ENCODE measurements at regions not wholly inside any gene's neighbourhood (a gene's known extent, or its start where the extent isn't known, plus 50 kb on each side); places are given as distances from the start of the nearest gene placed in this dataset.

DNA sequence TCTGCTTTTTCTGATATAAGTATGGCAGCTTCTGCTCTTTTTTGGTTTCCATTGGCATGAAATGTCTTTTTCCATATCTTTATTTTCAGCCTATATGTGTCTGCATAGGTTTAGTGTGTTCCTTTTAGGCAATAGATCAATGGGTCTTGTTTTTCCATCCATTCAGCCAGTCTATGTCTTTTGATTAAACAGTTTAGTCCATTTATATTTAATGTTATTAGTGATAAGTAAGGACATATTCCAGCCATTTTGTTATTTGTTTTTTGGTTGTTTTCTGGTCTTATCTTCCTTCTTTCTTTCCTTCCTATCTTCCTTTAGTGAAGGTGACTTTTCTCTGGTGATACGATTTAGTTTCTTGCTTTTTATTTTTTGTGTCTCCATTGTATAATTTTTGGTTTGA is 101.3 kb upstream of the LRRC3B start (continued):
- TF ChIP-seq, protein P1, sequence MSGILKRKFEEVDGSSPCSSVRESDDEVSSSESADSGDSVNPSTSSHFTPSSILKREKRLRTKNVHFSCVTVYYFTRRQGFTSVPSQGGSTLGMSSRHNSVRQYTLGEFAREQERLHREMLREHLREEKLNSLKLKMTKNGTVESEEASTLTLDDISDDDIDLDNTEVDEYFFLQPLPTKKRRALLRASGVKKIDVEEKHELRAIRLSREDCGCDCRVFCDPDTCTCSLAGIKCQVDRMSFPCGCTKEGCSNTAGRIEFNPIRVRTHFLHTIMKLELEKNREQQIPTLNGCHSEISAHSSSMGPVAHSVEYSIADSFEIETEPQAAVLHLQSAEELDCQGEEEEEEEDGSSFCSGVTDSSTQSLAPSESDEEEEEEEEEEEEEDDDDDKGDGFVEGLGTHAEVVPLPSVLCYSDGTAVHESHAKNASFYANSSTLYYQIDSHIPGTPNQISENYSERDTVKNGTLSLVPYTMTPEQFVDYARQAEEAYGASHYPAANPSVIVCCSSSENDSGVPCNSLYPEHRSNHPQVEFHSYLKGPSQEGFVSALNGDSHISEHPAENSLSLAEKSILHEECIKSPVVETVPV (CRISPR knock-in tag; IDR thresholded peaks at IDR 0.05) = no peak
- TF ChIP-seq ZFP3 (CRISPR knock-in tag; IDR thresholded peaks at IDR 0.05) = no peak

DNA sequence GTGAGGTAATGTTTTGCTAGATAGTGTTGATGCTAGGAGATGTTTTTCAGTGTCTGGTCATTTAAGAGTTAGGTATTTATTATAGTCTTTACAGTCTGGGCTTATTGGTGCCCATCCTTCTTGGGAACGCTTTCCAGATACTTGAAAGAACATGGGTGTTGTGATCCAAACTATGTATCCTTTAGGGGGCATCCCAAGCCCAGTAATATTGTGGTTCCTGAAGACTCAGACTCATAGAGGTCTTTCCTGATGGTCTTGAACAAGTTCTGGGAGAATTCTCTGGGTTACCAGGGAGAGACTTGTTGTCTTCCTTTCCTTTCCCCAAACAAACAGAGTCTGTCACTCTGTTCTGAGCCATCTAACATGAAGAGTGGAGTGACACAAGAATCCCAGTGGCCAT is 99.7 kb upstream of the LRRC3B start:
- TF ChIP-seq ISL1 (CRISPR knock-in tag; IDR thresholded peaks at IDR 0.05) (no peak), ZC3H10 (CRISPR knock-in tag; IDR thresholded peaks at IDR 0.05) (no peak), ZNF70 (CRISPR knock-in tag; IDR thresholded peaks at IDR 0.05) (no peak), OSR1 (CRISPR knock-in tag; IDR thresholded peaks at IDR 0.05) (no peak), ZNF565 (CRISPR knock-in tag; conservative IDR thresholded peaks at IDR 0.05; ENCODE audit: low read depth) (no peak), TCF4 (CRISPR knock-in tag; IDR thresholded peaks at IDR 0.05; ENCODE audit: borderline replicate concordance) (no peak), PPARA (CRISPR knock-in tag; IDR thresholded peaks at IDR 0.05; ENCODE audit: borderline replicate concordance) (no peak), GLIS3 (CRISPR knock-in tag; IDR thresholded peaks at IDR 0.05) (no peak), ARNTL (CRISPR knock-in tag; IDR thresholded peaks at IDR 0.05; ENCODE audit: borderline replicate concordance, low read depth) (no peak), ZFP30 (CRISPR knock-in tag; IDR thresholded peaks at IDR 0.05) (no peak)
- TF ChIP-seq, protein P2, sequence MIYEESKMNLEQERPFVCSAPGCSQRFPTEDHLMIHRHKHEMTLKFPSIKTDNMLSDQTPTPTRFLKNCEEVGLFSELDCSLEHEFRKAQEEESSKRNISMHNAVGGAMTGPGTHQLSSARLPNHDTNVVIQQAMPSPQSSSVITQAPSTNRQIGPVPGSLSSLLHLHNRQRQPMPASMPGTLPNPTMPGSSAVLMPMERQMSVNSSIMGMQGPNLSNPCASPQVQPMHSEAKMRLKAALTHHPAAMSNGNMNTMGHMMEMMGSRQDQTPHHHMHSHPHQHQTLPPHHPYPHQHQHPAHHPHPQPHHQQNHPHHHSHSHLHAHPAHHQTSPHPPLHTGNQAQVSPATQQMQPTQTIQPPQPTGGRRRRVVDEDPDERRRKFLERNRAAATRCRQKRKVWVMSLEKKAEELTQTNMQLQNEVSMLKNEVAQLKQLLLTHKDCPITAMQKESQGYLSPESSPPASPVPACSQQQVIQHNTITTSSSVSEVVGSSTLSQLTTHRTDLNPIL (CRISPR knock-in tag; IDR thresholded peaks at IDR 0.05; ENCODE audit: low read depth) = no peak
- TF ChIP-seq, protein P3, sequence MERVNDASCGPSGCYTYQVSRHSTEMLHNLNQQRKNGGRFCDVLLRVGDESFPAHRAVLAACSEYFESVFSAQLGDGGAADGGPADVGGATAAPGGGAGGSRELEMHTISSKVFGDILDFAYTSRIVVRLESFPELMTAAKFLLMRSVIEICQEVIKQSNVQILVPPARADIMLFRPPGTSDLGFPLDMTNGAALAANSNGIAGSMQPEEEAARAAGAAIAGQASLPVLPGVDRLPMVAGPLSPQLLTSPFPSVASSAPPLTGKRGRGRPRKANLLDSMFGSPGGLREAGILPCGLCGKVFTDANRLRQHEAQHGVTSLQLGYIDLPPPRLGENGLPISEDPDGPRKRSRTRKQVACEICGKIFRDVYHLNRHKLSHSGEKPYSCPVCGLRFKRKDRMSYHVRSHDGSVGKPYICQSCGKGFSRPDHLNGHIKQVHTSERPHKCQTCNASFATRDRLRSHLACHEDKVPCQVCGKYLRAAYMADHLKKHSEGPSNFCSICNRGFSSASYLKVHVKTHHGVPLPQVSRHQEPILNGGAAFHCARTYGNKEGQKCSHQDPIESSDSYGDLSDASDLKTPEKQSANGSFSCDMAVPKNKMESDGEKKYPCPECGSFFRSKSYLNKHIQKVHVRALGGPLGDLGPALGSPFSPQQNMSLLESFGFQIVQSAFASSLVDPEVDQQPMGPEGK (CRISPR knock-in tag; IDR thresholded peaks at IDR 0.05; ENCODE audit: borderline replicate concordance) = no peak
- ATAC-seq = no peak

DNA sequence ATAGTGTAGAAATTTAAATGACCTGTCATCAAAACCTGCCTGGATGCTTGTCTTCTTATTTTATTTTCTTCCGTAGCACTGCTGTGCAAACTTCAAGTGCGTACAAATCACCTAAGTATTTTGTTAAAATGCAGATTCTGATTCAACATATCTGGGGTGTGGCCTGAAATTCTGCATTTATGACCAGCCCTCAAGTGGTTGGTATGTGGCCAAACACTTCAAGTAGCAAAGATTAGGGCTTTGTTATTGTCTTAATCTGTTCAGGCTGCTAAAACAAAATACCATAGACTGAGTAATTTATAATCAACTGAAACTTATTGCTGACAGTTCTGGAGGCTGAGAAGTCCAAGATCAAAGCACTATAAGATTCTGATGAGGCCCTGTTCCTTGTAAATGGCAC is 97.6 kb upstream of the LRRC3B start:
- ATAC-seq = no peak
- no peak for TF ChIP-seq TOX (CRISPR knock-in tag; IDR thresholded peaks at IDR 0.05; ENCODE audit: borderline replicate concordance)
- no peak for TF ChIP-seq RARB (CRISPR knock-in tag; IDR thresholded peaks at IDR 0.05)
- no peak for TF ChIP-seq SNAI2 (CRISPR knock-in tag; IDR thresholded peaks at IDR 0.05)
- TF ChIP-seq ZNF8 (CRISPR knock-in tag; IDR thresholded peaks at IDR 0.05) = no peak
- no peak for TF ChIP-seq OSR1 (CRISPR knock-in tag; IDR thresholded peaks at IDR 0.05)
- TF ChIP-seq ARNTL (CRISPR knock-in tag; IDR thresholded peaks at IDR 0.05; ENCODE audit: borderline replicate concordance, low read depth) = no peak
- TF ChIP-seq PPARA (CRISPR knock-in tag; IDR thresholded peaks at IDR 0.05; ENCODE audit: borderline replicate concordance) = no peak
- no peak for TF ChIP-seq BACH2 (CRISPR knock-in tag; IDR thresholded peaks at IDR 0.05; ENCODE audit: borderline replicate concordance)
- no peak for TF ChIP-seq GLIS3 (CRISPR knock-in tag; IDR thresholded peaks at IDR 0.05)
- no peak for TF ChIP-seq ZNF70 (CRISPR knock-in tag; IDR thresholded peaks at IDR 0.05)

DNA sequence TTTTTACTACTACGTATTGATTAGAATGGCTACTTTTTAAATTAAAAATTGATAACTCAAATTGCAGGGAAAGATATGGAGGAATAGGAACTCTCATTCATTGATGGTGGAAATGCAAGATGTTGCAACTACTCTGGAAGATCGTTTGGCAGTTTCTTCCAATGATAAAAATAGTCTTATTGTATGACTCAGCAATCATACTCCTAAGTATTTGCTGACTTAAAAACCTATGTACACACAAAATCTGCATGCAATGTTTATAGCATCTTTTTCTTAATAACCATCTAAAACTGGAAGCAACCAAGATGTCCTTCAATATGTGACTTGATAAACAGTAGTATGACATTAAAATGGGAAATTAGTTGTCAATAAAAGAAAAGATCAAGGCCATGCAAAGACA is 87.4 kb upstream of the LRRC3B start:
- no peak for ATAC-seq
- TF ChIP-seq PPARA (CRISPR knock-in tag; IDR thresholded peaks at IDR 0.05; ENCODE audit: borderline replicate concordance) (no peak), ZFP30 (CRISPR knock-in tag; IDR thresholded peaks at IDR 0.05) (no peak), ZC3H10 (CRISPR knock-in tag; IDR thresholded peaks at IDR 0.05) (no peak), TOX (CRISPR knock-in tag; IDR thresholded peaks at IDR 0.05; ENCODE audit: borderline replicate concordance) (no peak), ARNTL (CRISPR knock-in tag; IDR thresholded peaks at IDR 0.05; ENCODE audit: borderline replicate concordance, low read depth) (no peak), RARB (CRISPR knock-in tag; IDR thresholded peaks at IDR 0.05) (no peak), OSR1 (CRISPR knock-in tag; IDR thresholded peaks at IDR 0.05) (no peak), ZNF565 (CRISPR knock-in tag; conservative IDR thresholded peaks at IDR 0.05; ENCODE audit: low read depth) (no peak), ZNF70 (CRISPR knock-in tag; IDR thresholded peaks at IDR 0.05) (no peak), ESRRG (CRISPR knock-in tag; IDR thresholded peaks at IDR 0.05) (no peak), CSDC2 (CRISPR knock-in tag; IDR thresholded peaks at IDR 0.05) (no peak), ISL1 (CRISPR knock-in tag; IDR thresholded peaks at IDR 0.05) (no peak), ZNF8 (CRISPR knock-in tag; IDR thresholded peaks at IDR 0.05) (no peak)
- TF ChIP-seq, protein P3 (CRISPR knock-in tag; IDR thresholded peaks at IDR 0.05; ENCODE audit: borderline replicate concordance) = no peak
- TF ChIP-seq, protein P1 (CRISPR knock-in tag; IDR thresholded peaks at IDR 0.05) = no peak

All from SK-N-SH treated with all-trans-retinoic acid at 6 μM for 48 hours (cell line).